Stimulated activated CD8-positive, alpha-beta memory T cell treated with anti-CD3 and anti-CD28 coated beads, Interleukin-2, amount 100 ng/mL, for 1 hour (primary cell): ENCODE measurements at regions not wholly inside any gene's neighbourhood (a gene's known extent, or its start where the extent isn't known, plus 50 kb on each side); places are given as distances from the start of the nearest gene placed in this dataset.
"Not testable (repeated sequence)": the region's sequence is repeated elsewhere in the genome, so short reads cannot be mapped to it uniquely, and the experiment has no call there.

Experiments
- DNase-seq, 2 donors: peaks; one replicate each; pipeline ENCODE4 v3.0.0-alpha.2; 2020; ENCODE audit warnings: low read depth in 2 of 2

- no peak for DNase-seq
Observed at GRCh38 chr13:79614250-79614918, 133.4 kb downstream of the NDFIP2 start.

DNA sequence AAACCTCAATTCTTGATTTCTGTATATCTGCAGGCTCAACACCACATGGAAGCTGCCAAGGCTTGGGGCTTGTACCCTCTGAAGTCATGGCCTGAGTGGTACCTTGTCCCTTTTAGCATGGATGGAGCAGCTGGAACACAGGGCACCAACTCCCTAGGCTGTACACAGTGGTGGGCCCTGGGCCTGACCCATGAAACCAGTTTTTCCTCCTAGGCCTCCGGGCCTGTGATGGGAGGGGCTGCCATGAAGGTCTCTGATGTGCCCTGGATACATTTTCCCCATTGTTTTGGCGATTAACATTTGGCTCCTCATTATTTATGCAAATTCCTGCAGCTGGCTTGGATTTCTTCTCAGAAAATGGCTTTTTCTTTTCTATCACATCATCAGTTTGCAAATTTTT is 131.6 kb downstream of the NDFIP2 start:
- no peak for DNase-seq

- not testable (repeated sequence) for DNase-seq
Observed at GRCh38 chr13:79607895-79608294, 126.9 kb downstream of the NDFIP2 start.
